Nephron progenitor cell (in vitro differentiated cells): ENCODE measurements at regions not wholly inside any gene's neighbourhood (a gene's known extent, or its start where the extent isn't known, plus 50 kb on each side); places are given as distances from the start of the nearest gene placed in this dataset.

Experiments
- DNase-seq: peaks from one replicate; pipeline ENCODE4 v3.0.0; 2021
- H3K27ac Mint-ChIP-seq: 2 replicates; pipeline ENCODE4 v1.8.0; 2021; ENCODE audit warnings: mild to moderate bottlenecking, moderate library complexity, mixed read lengths
- H3K27me3 Mint-ChIP-seq: 2 replicates; pipeline ENCODE4 v1.8.0; 2021; ENCODE audit warnings: mild to moderate bottlenecking, low read depth, mixed read lengths; ENCODE audit not compliant: poor library complexity
- H3K36me3 Mint-ChIP-seq: 2 replicates; pipeline ENCODE4 v1.8.0; 2021; ENCODE audit warnings: low read depth, mixed read lengths
- H3K4me1 Mint-ChIP-seq: 2 replicates; pipeline ENCODE4 v1.8.0; 2021; ENCODE audit warnings: mixed read lengths
- H3K4me3 Mint-ChIP-seq: 2 replicates; pipeline ENCODE4 v1.8.0; 2021; ENCODE audit warnings: mild to moderate bottlenecking, moderate library complexity, mixed read lengths
- H3K9me3 Mint-ChIP-seq: 2 replicates; pipeline ENCODE4 v1.8.0; 2021; ENCODE audit warnings: mild to moderate bottlenecking, moderate library complexity, mixed read lengths
- CTCF ChIP-seq: fragments of 200-600 bp; sonication (generic); IDR thresholded peaks from 2 replicates; pipeline ENCODE4 v1.5.0; 2021; ENCODE audit warnings: antibody characterized with exemption

- Mint-ChIP-seq H3K4me1 (peaks cover under 1% of the 10 kb centered on the region), H3K27ac (no peak overlapping the region), H3K36me3 (no peaks in the 10 kb centered on the region), H3K4me3 (no peak overlapping the region), H3K27me3 (peaks cover 9% of the 10 kb centered on the region), H3K9me3 (peaks cover 11% of the 10 kb centered on the region)
- no peak for TF ChIP-seq CTCF
- DNase-seq, result no peak
Observed at GRCh38 chr22:49583341-49583740, 244.3 kb downstream of the BRD1 start.

DNA sequence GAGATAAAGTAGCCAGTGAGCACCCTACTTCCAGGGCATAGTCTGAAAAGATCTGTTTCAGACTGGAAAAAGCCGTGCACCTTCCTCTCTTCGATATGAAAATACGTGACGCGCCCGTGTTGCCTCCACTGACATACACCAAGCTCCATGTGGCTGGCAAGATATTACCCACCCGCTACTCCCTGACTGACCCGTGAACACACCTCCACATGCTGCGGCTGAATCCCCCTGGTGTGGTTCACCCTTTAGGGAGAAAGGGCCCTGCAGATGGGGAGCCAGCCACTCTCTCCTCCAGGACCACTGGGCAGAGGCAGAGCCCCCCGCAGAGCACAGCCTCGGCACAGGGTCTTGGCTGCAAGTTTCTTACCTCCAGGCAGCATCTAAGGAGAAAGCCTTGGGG is 245.0 kb downstream of the BRD1 start:
- no peak for TF ChIP-seq CTCF
- H3K36me3 Mint-ChIP-seq, result no peaks in the 10 kb centered on the region
- H3K27me3 Mint-ChIP-seq, result peaks cover 9% of the 10 kb centered on the region
- DNase-seq, result no peak
- no peak overlapping the region for H3K4me3 Mint-ChIP-seq
- peaks cover 12% of the 10 kb centered on the region for H3K9me3 Mint-ChIP-seq
- no peak overlapping the region for H3K27ac Mint-ChIP-seq
- peaks cover 5% of the 10 kb centered on the region for H3K4me1 Mint-ChIP-seq

GRCh38 chr22:49582181-49582580 is 245.5 kb downstream of the BRD1 start:
- no peak overlapping the region for H3K27ac Mint-ChIP-seq
- TF ChIP-seq CTCF, result no peak
- DNase-seq, result no peak
- no peaks in the 10 kb centered on the region for H3K36me3 Mint-ChIP-seq
- H3K4me1 Mint-ChIP-seq, result peaks cover 10% of the 10 kb centered on the region
- H3K4me3 Mint-ChIP-seq, result no peak overlapping the region
- peaks cover 9% of the 10 kb centered on the region for H3K27me3 Mint-ChIP-seq
- H3K9me3 Mint-ChIP-seq, result peaks cover 12% of the 10 kb centered on the region

- Mint-ChIP-seq H3K36me3 (no peaks in the 10 kb centered on the region), H3K27me3 (peaks cover 5% of the 10 kb centered on the region), H3K4me1 (peaks cover 19% of the 10 kb centered on the region), H3K4me3 (no peak overlapping the region), H3K27ac (no peak overlapping the region), H3K9me3 (peaks cover 12% of the 10 kb centered on the region)
- DNase-seq, result no peak
- no peak for TF ChIP-seq CTCF
Observed at GRCh38 chr22:49580024-49580423, 247.6 kb downstream of the BRD1 start.

DNA sequence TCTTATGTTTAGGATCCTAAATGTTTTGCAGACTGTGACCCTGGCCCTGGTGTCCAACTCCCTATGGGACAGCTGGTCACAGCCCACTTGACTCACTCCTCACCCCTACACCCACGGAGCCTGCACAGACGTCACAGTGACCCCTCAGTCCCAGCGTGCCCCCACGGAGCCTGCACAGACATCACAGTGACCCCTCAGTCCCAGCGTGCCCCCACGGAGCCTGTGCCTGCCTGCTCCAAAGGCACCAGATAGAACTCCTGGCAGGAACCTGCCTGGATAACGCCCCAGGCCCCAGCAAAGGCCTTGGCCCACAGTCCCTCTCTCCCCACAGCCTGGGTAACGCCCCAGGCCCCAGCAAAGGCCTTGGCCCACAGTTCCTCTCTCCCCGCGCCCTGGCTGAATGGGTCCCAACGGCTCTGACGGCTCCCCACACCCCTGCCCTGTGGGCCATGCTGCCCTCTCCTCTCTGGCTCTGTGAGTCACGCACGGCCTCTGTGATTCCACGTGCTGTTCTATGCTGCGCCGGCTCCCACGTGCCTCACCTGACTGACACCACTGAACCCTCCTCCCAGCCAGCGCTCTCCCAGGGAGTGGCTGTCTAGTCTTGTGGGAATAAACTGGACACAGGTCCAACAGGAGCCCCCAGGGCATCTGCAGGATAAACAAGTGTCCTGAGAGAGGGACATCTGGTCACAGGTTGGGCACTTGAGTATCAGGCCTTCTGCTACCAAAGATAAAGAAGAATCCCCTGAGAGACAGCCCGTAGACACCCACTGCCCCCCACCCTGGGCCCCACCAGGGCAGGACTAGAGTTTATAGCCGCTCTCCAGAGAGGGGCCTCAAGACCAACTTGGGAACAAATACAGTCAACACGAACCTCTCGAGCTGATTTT is 250.3 kb downstream of the BRD1 start:
- H3K27me3 Mint-ChIP-seq, result peaks cover 13% of the 10 kb centered on the region
- H3K27ac Mint-ChIP-seq, result peak overlapping the region; percentile 77
- H3K9me3 Mint-ChIP-seq, result peaks cover 12% of the 10 kb centered on the region
- H3K4me3 Mint-ChIP-seq, result no peak overlapping the region
- H3K4me1 Mint-ChIP-seq, result peaks cover 19% of the 10 kb centered on the region
- no peaks in the 10 kb centered on the region for H3K36me3 Mint-ChIP-seq
- no peak for TF ChIP-seq CTCF
- no peak for DNase-seq
